ENCODE measurements at regions not wholly inside any gene's neighbourhood (a gene's known extent, or its start where the extent isn't known, plus 50 kb on each side); places are given as distances from the start of the nearest gene placed in this dataset.

DNA sequence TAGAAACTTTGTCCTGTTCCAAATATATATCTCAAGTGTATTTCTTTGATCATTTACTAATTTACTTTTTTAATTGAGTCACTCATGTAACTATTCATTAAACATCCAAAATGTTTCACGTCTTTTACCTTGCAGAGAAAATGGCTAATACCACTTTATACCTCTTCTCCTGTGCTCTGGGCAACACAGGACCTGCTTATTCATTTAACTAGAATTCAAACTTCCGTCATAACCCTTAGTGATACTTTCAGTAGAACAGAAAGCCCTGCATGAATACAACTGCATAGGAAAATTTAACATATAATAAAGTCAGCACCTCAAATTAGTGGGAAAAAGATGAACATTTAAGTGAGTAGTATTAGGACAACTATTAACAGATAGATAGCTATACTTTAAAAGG, 205.2 kb downstream of the MREG start:
- no peak for TF ChIP-seq POLR2AphosphoS5 (IDR thresholded peaks at IDR 0.05)
- TF ChIP-seq, protein P1, sequence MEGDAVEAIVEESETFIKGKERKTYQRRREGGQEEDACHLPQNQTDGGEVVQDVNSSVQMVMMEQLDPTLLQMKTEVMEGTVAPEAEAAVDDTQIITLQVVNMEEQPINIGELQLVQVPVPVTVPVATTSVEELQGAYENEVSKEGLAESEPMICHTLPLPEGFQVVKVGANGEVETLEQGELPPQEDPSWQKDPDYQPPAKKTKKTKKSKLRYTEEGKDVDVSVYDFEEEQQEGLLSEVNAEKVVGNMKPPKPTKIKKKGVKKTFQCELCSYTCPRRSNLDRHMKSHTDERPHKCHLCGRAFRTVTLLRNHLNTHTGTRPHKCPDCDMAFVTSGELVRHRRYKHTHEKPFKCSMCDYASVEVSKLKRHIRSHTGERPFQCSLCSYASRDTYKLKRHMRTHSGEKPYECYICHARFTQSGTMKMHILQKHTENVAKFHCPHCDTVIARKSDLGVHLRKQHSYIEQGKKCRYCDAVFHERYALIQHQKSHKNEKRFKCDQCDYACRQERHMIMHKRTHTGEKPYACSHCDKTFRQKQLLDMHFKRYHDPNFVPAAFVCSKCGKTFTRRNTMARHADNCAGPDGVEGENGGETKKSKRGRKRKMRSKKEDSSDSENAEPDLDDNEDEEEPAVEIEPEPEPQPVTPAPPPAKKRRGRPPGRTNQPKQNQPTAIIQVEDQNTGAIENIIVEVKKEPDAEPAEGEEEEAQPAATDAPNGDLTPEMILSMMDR (IDR thresholded peaks at IDR 0.05; ENCODE audit: poor library complexity, severe bottlenecking) = no peak
- no peak for TF ChIP-seq SMC3 (conservative IDR thresholded peaks at IDR 0.05; ENCODE audit: poor library complexity)
- TF ChIP-seq EZH2 (IDR thresholded peaks at IDR 0.05; ENCODE audit: borderline replicate concordance, insufficient read depth, low read length, poor library complexity, severe bottlenecking) = no peak
- no peak for TF ChIP-seq RAD21 (conservative IDR thresholded peaks at IDR 0.05)

Measured in neural cell (in vitro differentiated cells).